ENCODE measurements at regions not wholly inside any gene's neighbourhood (a gene's known extent, or its start where the extent isn't known, plus 50 kb on each side); places are given as distances from the start of the nearest gene placed in this dataset.

DNA sequence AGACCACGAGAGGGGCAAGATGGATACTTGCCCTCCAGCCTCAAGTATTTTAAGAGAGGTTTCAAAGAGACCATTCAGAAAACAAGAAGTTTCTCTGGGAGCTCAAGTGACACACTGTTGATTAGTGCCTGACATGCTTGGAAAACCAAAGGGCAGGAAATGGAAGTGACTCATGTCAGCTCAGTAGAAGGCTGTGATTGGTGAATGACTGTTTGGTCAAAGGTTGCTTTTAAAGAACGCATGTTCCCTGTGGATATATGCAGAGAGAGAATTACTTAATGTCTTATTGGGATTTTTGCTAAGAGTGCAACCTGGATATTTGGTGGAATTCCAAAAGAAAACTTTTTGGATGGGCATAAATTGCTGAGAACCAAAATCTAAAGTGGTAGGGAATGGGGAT, 549.9 kb downstream of the XIRP2 start:
- DNase-seq (ENCODE audit: low read depth, low spot score): peak; percentile 13

DNA sequence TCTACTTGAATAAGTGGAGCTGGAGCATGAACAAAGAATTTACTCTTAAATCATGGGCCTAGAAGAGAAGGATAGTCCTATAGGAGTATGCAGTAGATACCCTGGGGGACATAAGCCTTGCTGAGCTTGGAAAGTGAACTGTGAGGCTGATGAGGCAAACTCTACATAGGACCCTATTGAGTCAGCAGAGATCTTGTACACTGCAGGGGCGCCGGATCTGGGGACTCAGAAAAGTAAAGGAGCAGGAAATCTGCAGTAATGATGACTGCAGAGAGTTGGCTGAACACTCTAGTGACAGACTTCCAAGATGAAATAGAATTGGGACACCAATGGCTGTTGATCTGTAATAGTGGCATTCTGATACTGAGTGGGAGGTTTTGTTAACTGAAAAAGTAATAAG, 543.7 kb downstream of the XIRP2 start:
- DNase-seq (ENCODE audit: low read depth, low spot score): no peak

DNA sequence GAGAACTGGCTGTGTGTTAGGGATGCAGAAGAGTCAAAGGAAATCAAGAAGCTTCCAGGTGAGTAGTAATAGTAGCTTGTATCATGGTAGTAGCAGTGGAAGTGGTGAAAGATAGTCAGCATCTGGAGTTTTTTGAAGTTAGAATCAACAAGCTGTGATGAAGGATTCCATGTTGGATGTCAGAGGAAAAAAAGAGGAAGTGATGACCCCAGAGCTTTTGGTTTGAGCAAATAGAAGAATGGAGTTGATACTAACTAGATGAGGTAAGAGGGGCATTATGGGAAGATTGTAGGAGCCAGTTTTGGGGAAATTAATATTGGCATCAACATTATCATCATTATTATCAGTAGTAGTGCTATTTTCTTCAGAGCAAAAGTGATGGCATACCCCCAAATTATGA, 542.2 kb downstream of the XIRP2 start:
- DNase-seq (ENCODE audit: low read depth, low spot score): no peak

DNA sequence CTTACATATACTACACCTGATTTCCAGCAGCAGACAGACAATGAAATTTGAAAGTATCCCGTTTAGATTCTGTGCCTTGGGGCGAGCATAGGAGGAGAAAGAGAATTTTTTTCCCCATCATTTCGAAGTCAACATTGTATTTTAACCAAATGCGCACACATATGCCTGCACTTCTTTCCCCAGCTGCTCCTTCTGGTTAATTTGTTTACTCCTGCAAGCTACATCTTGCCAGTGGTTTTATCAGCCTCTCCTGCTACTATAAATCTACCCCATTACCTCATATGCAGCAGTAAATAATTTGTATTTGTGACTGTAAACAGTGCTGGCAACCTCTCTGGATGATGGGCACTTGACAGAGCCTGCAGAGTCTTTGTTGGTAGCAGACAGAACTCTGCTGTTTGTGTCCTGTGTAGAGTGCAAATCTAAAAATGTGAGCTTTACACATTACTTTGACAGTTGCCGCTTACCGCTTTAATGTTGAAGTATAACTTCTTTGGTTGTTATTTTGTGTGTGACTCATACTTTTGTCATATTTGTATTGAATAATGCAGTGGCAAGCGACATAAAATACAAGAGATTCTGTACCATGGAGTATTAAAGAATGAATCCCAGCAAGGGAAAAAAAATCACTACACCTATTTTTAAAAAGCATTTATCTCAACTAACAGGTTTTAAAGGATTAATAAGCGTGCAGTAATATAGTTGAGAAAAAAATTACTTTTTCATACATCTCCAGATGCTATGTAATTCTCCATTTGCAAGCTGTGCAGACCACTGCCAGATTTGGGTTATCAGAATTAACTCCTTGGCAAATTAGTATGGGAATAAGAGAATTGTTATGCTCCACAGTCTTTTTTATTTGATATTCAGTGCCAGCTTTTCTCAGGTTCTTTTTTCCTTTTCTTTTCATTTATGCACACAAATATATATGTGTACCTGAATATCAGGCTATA, 536.8 kb downstream of the XIRP2 start:
- DNase-seq (ENCODE audit: low read depth, low spot score): no peak

DNA sequence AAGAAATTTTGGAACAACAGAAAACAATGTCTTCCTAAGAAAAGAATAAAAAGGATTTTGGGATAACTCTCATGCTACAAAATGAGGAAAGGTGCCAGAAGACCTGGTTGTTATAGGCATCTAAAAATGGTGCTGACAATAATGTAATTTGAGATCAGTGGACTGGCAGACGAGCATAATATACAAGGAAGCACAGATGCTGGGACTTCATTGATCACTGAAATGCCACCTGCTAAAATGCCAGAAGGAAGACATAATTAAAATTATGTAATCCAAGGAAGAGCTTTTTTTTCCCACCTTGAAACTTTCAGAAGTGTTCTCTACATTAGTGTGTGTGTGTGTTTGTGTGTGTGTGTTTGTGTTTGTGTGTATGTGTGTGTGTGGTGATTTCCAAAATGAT, 535.9 kb downstream of the XIRP2 start:
- DNase-seq (ENCODE audit: low read depth, low spot score): no peak

DNA sequence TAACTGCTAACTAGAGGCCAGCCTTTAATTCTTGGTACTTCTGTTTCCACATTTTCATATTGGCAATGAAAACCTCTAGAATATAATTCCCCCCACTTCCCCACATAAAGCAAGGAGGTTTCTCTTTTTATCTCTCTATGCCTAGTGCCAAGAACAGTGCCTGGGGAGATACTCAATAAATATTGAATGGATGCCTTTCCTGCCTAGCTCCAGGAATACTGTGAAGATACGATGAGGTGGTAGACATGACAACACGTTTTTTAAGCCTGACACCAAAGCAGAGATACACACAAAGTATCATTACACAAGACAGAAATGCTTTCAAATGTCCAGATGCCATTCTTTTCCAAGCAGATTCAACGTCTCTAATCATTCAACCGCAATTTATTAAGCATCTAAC, 535.5 kb downstream of the XIRP2 start:
- DNase-seq (ENCODE audit: low read depth, low spot score): no peak

DNA sequence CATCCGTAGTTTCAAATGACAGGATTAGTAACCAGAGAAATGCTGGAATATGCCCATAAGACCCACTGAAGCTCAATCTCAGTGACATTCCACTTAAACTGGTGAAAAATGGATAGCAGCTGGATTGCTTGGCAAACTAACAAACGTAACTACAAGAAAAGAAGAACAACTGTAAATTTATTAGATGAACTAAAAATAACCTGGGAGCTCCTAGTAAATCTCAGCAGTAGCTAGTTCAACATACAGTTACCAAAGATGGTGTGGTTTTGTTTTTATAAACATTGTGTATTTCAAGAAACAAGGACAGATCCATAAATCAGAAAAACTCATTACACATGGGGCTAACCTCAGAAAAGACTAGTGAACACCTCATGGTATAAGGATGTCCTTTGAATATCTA, 531.9 kb downstream of the XIRP2 start:
- no peak for DNase-seq (ENCODE audit: low read depth, low spot score)

DNA sequence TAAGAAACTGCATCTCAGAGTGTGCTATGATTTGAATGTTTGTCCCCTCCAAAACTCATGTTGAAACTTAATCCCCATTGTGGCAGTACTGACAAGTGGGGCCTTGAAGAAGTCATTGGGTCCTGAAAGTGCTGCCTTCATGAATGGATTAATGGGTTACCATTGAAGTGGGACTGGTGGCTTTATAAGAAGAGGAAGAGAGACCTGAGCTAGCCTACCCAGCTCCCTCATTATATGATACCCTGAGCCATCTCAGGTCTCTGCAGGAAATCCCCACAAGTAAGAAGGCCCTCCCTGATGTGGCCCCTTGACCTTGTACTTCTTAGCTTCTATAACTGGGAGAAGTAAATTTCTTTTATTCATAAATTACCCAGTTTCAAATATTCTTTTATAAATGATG, 526.8 kb downstream of the XIRP2 start:
- DNase-seq (ENCODE audit: low read depth, low spot score): no peak

DNA sequence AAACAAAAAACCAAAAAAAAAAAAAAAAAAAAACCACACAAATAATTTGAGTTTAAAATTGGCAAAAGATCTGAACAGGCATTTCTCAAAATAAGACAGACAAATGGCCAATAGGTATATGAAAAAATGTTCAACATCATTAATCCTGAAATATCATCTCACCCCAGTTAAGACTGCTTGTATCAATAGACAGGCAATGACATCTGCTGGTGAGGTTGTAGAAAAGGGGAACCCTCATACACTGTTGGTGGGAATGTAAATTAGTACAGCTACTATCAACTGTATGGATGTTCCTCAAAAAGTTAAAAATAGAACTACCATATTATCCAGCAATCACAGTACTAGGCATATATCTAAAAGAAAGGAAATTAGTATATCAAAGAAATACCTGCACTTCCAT, 523.1 kb downstream of the XIRP2 start:
- DNase-seq (ENCODE audit: low read depth, low spot score): no peak

DNA sequence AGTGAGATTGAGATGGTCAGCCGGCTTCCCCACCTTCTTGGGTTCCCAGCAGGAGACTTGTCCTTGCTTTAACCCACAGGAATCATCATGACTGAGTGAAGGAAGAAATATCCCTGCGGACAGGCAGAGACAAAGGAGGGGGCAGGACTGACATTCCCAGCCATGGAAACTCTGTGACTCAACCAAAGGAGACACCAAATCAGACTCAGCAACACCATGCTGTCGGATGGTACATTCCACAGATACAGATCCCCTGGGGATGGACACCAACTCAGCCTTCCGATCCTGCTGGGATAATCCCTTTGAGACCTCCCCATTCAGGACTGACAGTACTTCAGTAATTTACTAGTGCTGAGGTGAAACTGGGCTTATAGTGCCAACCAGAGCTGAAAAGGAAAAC, 518.3 kb downstream of the XIRP2 start:
- DNase-seq (ENCODE audit: low read depth, low spot score): peak; percentile 62

DNA sequence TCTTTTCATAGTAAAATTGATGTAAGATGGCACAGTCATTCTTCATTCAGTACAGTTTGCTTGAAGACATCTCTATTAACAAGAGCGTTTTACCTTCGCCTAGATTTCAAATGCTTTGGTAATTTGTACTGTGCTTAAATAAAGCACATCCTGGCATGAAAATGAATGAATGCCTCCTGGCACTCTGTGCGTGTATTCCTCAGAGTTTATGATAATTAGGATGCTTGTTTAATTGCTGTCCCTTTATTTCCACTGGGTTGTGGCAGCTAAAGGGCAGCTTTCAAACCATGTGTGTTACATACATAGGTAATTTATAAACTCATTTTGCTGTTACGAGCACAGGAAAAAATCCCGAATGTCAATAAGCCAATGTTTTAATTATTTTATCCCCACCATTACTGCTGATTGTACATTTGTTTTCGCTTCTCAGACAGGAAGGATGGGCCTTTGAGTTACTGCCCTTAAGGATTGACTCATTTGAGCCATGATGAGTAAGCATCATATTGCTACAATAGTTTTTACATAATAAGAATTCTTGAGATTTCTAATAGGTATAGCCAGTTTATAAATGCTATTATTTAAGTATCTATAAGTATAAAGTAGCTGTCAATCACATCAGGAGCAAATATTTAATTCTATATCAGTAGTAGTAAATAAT, 516.5 kb downstream of the XIRP2 start:
- DNase-seq (ENCODE audit: low read depth, low spot score): no peak

DNA sequence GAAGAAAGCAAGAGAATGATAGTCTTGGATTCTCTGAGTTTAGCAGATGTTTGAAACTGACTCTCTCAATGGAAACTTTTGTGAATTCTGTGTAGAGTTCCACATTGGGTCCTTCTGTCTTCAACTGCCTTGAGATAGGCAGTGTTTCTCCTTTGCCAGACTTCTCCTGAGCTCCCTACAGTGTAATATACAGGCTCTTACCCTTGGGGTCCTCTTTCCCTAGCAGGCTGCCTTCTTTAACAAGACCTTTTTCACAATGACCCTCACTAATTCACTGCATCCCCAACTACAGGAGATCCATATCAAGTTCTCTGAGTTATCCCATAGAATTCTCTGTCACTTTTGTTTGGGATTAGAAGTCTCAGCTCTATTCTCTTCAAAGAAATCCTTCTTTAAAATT, 513.0 kb downstream of the XIRP2 start:
- no peak for DNase-seq (ENCODE audit: low read depth, low spot score)

DNA sequence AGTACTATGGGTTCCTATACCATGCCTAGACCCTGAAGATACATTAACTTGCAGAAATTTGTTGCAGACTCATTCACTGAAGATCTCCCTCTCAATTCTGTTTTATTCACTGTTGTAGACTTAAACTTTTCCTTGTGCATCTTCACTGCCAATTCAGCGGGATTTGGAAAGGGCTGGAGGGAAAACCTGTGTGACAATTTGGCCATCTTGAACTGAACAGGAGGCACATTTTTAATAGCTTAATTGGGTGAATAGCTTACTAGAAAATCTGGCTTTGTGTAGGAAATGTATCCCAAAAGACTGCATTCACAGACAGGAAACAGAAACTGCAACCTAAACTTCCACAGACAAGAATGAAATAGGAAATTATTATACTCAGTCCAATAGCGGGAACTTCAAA, 512.3 kb downstream of the XIRP2 start:
- DNase-seq (ENCODE audit: low read depth, low spot score): no peak

DNA sequence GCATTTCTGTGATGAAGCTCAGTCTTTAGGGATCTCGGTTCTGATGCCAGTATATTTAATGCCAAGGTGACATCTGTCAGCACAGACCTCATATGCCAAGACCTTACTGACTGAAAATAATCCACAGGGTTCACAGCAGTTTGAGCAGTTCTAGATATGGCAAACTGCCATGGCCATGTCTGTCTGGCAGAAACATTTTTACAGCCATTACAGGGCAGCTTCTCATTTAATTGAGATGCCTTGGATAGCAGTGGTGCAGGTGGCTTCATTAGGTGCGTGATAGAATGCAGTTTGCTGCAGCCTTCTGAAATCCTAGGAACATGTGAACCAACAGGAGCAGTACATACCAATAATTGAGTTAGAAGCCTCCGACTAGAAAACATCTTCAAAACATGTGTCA, 510.6 kb downstream of the XIRP2 start:
- no peak for DNase-seq (ENCODE audit: low read depth, low spot score)

DNA sequence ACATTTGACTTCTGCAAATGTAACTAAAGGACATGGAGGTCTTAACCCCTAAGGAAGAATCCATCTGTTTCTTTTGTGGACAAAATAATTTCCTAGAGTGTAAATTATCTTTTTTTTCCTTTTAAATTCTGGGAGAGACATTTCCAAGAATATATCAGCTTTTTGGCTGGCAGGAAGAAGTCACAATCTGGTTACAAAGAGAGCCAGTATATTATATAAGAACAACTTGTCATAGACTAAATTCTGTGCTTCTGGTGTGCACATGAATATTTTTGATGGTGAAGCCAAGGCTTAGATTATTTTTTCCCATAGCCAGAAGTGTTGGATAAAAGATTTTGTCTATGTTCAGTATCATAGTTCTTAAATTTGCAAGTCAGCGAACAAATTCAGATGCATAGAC, 500.6 kb downstream of the XIRP2 start:
- no peak for DNase-seq (ENCODE audit: low read depth, low spot score)

DNA sequence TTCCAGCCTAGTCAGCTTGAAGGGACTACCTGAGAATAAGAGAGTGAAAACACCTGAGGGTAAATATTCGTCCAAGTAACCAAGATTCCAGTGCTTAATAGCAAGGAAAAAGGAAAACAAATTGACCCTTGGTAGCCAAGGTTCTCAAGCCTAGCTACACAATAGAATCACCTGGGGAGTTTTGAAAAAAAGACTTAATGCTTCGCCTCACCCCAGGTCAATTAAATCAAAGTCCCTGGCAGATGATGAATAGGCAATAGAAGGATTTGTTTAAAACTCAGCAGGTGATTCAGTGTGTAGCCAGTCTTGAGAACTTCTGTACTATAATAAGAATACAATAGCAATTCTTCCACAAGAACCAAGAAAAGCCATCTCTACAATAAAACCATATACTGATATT, 500.2 kb downstream of the XIRP2 start:
- no peak for DNase-seq (ENCODE audit: low read depth, low spot score)

DNA sequence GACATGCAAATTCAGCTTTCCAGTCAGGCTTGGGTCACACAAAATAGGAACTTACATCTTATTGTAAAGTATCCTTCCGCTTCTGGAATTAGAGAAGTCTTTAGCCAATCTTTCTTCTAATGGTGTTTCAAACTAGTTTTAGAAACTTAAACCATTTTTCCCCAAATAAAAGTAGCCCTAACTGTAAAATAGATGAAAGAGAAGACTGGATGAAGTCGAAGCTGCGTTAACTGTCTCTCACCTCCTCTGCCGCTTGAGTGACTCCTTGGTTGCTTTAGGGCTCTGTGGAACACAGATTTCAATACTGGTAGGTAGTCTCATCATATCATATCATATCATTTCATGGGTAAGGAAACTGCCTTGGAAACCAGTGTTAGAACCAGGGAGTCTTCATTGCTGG, 498.4 kb downstream of the XIRP2 start:
- DNase-seq (ENCODE audit: low read depth, low spot score): no peak

DNA sequence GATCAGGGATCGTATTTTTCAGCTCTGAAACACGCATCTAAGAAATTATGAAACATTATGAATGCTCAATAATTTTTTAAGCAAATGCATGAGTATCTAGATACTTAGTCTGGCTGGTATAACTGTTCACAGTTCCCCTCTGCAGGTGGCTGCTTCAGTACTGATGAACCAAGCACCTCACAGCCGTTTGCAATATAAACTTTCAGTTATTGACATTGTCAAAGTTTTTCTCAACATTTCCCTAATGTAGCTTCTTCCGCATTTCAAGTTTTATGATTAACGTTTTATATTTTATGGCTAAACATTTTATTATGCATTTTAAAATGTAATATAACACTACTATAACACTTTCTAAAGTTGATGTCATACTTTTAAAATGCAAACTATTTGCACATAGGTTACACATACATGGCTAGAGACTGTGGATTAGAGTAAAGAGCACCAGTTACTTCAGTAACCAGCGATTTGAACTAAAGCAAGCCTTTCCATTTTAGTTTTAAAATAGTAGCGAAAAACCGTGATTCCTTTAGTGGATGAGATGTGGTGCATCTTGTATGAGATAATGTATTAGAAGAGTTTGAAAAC, 495.4 kb downstream of the XIRP2 start:
- DNase-seq (ENCODE audit: low read depth, low spot score): no peak

DNA sequence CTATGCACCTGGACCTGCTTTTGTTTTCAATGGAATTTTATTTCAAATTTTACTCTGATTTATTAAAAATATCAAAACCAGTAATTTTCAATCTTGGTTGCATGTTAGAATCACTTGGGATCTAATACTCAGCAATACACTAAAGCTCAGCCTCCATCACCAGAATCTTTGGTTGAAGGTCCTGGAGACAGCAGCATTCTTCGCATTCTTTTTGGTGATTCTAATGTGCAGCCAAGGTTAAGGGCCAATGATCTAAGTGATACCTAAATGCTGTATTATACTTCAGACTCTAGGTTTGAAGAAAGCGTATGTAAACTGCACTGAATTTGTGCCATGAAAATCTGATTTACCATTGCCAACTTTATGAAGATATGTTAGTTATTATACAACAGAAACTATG, 493.1 kb downstream of the XIRP2 start:
- no peak for DNase-seq (ENCODE audit: low read depth, low spot score)

DNA sequence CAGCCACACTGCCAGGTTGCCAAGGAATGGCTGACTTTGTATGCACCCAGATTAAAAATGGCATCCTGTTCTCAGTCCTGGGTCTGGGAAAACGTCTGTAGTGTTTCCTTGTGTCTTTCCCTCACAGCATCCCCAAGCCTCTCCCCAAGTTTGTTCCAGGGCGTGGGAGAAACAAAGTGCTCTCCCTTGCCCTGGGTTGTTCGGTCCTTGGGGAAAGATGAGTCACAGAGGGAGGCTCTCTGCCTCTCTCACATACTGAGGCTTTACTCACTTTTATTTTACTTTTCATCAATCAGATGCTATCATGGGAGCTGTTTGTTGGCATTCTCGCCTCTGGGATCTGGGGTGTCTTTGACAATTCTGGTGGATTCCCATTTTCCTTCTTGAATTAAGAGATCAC, 492.3 kb downstream of the XIRP2 start:
- no peak for DNase-seq (ENCODE audit: low read depth, low spot score)

DNA sequence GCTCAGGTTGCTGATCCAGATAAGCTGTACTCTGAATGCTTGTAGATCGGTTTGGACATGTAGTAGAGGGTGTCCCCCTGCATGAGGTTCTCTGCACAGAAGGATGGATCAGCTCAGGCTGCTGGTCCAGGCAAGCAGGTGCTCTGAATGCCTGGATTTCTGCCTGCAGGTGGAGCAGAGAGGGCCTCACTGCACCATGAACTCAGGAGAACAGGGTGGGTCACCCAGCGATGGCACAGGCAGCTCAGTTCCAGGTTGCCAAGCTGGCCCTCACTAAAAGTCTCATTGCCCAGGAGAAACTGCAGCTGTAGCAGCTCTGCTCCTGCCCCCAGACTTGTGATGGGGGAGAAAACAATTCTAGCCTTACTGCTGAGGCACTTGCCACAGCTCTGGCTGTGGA, 491.8 kb downstream of the XIRP2 start:
- DNase-seq (ENCODE audit: low read depth, low spot score): no peak

DNA sequence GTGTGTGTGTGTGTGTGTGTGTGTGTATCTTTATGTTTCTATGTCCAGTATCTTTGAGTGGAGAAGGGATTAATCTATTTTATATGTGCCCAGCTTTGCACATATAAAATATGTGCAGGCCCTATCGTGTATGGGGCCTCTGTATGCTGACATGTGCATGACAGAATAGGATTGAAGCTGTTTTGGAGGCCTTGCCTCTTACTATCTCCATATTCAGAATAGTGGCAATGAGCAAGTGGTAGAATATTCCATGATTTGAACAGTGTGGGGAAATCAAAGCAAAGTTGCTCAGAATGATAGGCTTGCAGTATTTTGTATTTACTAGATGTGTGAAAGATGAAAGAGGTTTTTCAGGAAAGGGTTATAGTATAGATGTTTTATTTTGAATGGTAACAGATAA, 480.8 kb downstream of the XIRP2 start:
- DNase-seq (ENCODE audit: low read depth, low spot score): no peak

DNA sequence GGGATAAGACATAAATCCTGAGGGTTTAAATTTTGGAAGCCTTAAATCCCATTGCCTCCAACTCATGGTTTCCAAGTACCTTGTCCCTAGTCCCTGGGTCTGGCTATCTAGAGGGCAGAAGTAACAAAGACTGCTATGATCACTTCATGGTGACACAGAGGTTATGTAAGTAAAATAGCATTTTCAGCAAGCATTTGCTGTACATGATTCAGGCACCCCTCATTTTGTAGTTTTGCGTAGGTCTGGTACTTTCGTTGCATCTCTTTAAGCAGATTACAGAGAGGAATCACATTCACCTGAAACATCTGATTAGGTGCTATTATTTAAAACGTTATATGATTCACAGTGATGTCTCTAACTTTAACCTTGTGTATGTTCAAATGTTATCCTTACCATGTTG, 480.1 kb downstream of the XIRP2 start:
- no peak for DNase-seq (ENCODE audit: low read depth, low spot score)

Data from smooth muscle cell of the brain vasculature (primary cell).